Stimulated activated CD4-positive, alpha-beta T cell treated with anti-CD3 and anti-CD28 coated beads, Interleukin-15, amount 100 ng/mL, for 24 hours (primary cell): ENCODE measurements at regions not wholly inside any gene's neighbourhood (a gene's known extent, or its start where the extent isn't known, plus 50 kb on each side); places are given as distances from the start of the nearest gene placed in this dataset.

Source experiments
- DNase-seq: peaks from one replicate; pipeline ENCODE4 v3.0.0-alpha.2; 2020

- no peak for DNase-seq
These were observed 163.5 kb upstream of the NT5C1B start for GRCh38 chr2:18752667-18753422.

GRCh38 chr2:18752022-18752493 lies 162.7 kb upstream of the NT5C1B start:
- no peak for DNase-seq

- DNase-seq: no peak
These were observed 161.5 kb upstream of the NT5C1B start for GRCh38 chr2:18750672-18751554.

- DNase-seq: peak; percentile 58
These were observed 160.7 kb upstream of the NT5C1B start for GRCh38 chr2:18749912-18750526.

GRCh38 chr2:18745431-18746272 lies 156.3 kb upstream of the NT5C1B start:
- no peak for DNase-seq

GRCh38 chr2:18741895-18742732 lies 152.7 kb upstream of the NT5C1B start:
- no peak for DNase-seq

GRCh38 chr2:18741191-18741590 lies 151.8 kb upstream of the NT5C1B start:
- no peak for DNase-seq

- no peak for DNase-seq
These were observed 151.1 kb upstream of the NT5C1B start for GRCh38 chr2:18740474-18740881.

GRCh38 chr2:18731666-18732065 lies 142.3 kb upstream of the NT5C1B start:
- no peak for DNase-seq

GRCh38 chr2:18724371-18725145 lies 135.2 kb upstream of the NT5C1B start:
- DNase-seq: no peak

- no peak for DNase-seq
These were observed 133.8 kb upstream of the NT5C1B start for GRCh38 chr2:18723219-18723618.

- DNase-seq: no peak
These were observed 132.7 kb upstream of the NT5C1B start for GRCh38 chr2:18722101-18722500.

GRCh38 chr2:18721038-18721922 lies 131.9 kb upstream of the NT5C1B start:
- DNase-seq: no peak

- no peak for DNase-seq
These were observed 130.8 kb upstream of the NT5C1B start for GRCh38 chr2:18719978-18720775.

- no peak for DNase-seq
These were observed 118.9 kb upstream of the NT5C1B start for GRCh38 chr2:18708203-18708715.

GRCh38 chr2:18706001-18706400 lies 116.6 kb upstream of the NT5C1B start:
- DNase-seq: no peak

- no peak for DNase-seq
These were observed 114.9 kb upstream of the NT5C1B start for GRCh38 chr2:18704276-18704675.

GRCh38 chr2:18703555-18703954 lies 114.2 kb upstream of the NT5C1B start:
- no peak for DNase-seq

- DNase-seq: no peak
These were observed 112.6 kb upstream of the NT5C1B start for GRCh38 chr2:18701981-18702380.
